SK-N-SH treated with all-trans-retinoic acid at 6 μM for 48 hours (cell line): ENCODE measurements at regions not wholly inside any gene's neighbourhood (a gene's known extent, or its start where the extent isn't known, plus 50 kb on each side); places are given as distances from the start of the nearest gene placed in this dataset.

Source experiments
- ATAC-seq: fragments of 200-7000 bp; cut with Tn5 transposase; 3 replicates; pipeline ENCODE4 v1.9.1; 2020; ENCODE audit warnings: mild to moderate bottlenecking, moderate library complexity
- ARNTL ChIP-seq: fragments of 450-650 bp; formaldehyde crosslinking; IDR thresholded peaks from 2 replicates; pipeline ENCODE4 v1.5.0; 2020; ENCODE audit warnings: low read depth, mild to moderate bottlenecking, moderate library complexity, borderline replicate concordance
- CSDC2 ChIP-seq: fragments of 250-450 bp; sonication (Bioruptor Pico); IDR thresholded peaks from 2 replicates; pipeline ENCODE4 v1.5.0; 2020; ENCODE audit warnings: mild to moderate bottlenecking, moderate library complexity
- CSRNP3 ChIP-seq: fragments of 250-450 bp; sonication (Bioruptor Pico); IDR thresholded peaks from 2 replicates; pipeline ENCODE4 v1.5.1; 2021; ENCODE audit warnings: mild to moderate bottlenecking, moderate library complexity
- ESRRG ChIP-seq: fragments of 250-450 bp; sonication (Bioruptor Pico); IDR thresholded peaks from 2 replicates; pipeline ENCODE4 v1.6.1; 2021; ENCODE audit warnings: mild to moderate bottlenecking
- ISL1 ChIP-seq: fragments of 250-450 bp; sonication (Bioruptor Pico); IDR thresholded peaks from 2 replicates; pipeline ENCODE4 v2.1.2; 2022; ENCODE audit warnings: mild to moderate bottlenecking, moderate library complexity
- OSR1 ChIP-seq: fragments of 250-450 bp; sonication (Bioruptor Pico); IDR thresholded peaks from 2 replicates; pipeline ENCODE4 v1.8.0; 2022; ENCODE audit warnings: moderate library complexity, mild to moderate bottlenecking, inconsistent platforms
- PATZ1 ChIP-seq: fragments of 250-450 bp; sonication (Bioruptor Pico); IDR thresholded peaks from 2 replicates; pipeline ENCODE4 v1.8.0; 2020; ENCODE audit warnings: mild to moderate bottlenecking, moderate library complexity, borderline replicate concordance
- PPARA ChIP-seq: fragments of 250-450 bp; sonication (Bioruptor Pico); IDR thresholded peaks from 2 replicates; pipeline ENCODE4 v1.5.0; 2020; ENCODE audit warnings: mild to moderate bottlenecking, borderline replicate concordance
- SNAI2 ChIP-seq: fragments of 250-450 bp; sonication (Bioruptor Pico); IDR thresholded peaks from 2 replicates; pipeline ENCODE4 v1.5.0; 2020; ENCODE audit warnings: mild to moderate bottlenecking, moderate library complexity
- TCF4 ChIP-seq: fragments of 250-450 bp; sonication (Bioruptor Pico); IDR thresholded peaks from 2 replicates; pipeline ENCODE4 v1.8.0; 2021; ENCODE audit warnings: mild to moderate bottlenecking, moderate library complexity, borderline replicate concordance
- TOX ChIP-seq: fragments of 250-450 bp; sonication (Bioruptor Pico); IDR thresholded peaks from 2 replicates; pipeline ENCODE4 v1.8.0; 2021; ENCODE audit warnings: mild to moderate bottlenecking, moderate library complexity, borderline replicate concordance
- TSHZ2 ChIP-seq: fragments of 250-450 bp; sonication (Bioruptor Pico); IDR thresholded peaks from 2 replicates; pipeline ENCODE4 v1.5.0; 2020; ENCODE audit warnings: mild to moderate bottlenecking, moderate library complexity
- ZC3H10 ChIP-seq: fragments of 250-450 bp; sonication (Bioruptor Pico); IDR thresholded peaks from 2 replicates; pipeline ENCODE4 v1.5.1; 2021; ENCODE audit warnings: mild to moderate bottlenecking, moderate library complexity
- ZFP3 ChIP-seq: fragments of 250-450 bp; sonication (Bioruptor Pico); IDR thresholded peaks from 2 replicates; pipeline ENCODE4 v1.5.0; 2020; ENCODE audit warnings: mild to moderate bottlenecking, moderate library complexity
- ZFP30 ChIP-seq: fragments of 450-650 bp; formaldehyde crosslinking; IDR thresholded peaks from 2 replicates; pipeline ENCODE4 v1.5.0; 2022; ENCODE audit warnings: mild to moderate bottlenecking, moderate library complexity
- ZNF565 ChIP-seq: fragments of 450-650 bp; formaldehyde crosslinking; conservative IDR thresholded peaks from 2 replicates; pipeline ENCODE4 v1.5.0; 2020; ENCODE audit warnings: low read depth, mild to moderate bottlenecking, moderate library complexity
- ZNF70 ChIP-seq: fragments of 450-650 bp; formaldehyde crosslinking; IDR thresholded peaks from 2 replicates; pipeline ENCODE4 v1.5.0; 2020; ENCODE audit warnings: mild to moderate bottlenecking, moderate library complexity
- ZNF8 ChIP-seq: fragments of 450-650 bp; formaldehyde crosslinking; IDR thresholded peaks from 2 replicates; pipeline ENCODE4 v1.5.0; 2020; ENCODE audit warnings: mild to moderate bottlenecking, moderate library complexity

GRCh38 chr17:55961386-55961785, 191.9 kb upstream of the ANKFN1 start:
- ATAC-seq = no peak
- TF ChIP-seq CSRNP3 (CRISPR knock-in tag) (no peak), PATZ1 (CRISPR knock-in tag) (no peak), ZNF70 (no peak), ZC3H10 (no peak), TOX (CRISPR knock-in tag) (no peak), TCF4 (CRISPR knock-in tag) (no peak), ESRRG (CRISPR knock-in tag) (no peak), ISL1 (no peak), CSDC2 (CRISPR knock-in tag) (no peak), ZNF8 (no peak), PPARA (CRISPR knock-in tag) (no peak), SNAI2 (CRISPR knock-in tag) (no peak)

GRCh38 chr17:55962951-55963401, 190.3 kb upstream of the ANKFN1 start:
- no peak for TF ChIP-seq CSDC2 (CRISPR knock-in tag)
- TF ChIP-seq ZNF565 (CRISPR knock-in tag) = no peak
- no peak for TF ChIP-seq ZC3H10
- TF ChIP-seq ZFP3 (CRISPR knock-in tag) = no peak
- TF ChIP-seq TSHZ2 (CRISPR knock-in tag) = no peak
- no peak for TF ChIP-seq TOX (CRISPR knock-in tag)
- TF ChIP-seq ESRRG (CRISPR knock-in tag) = no peak
- TF ChIP-seq TCF4 (CRISPR knock-in tag) = no peak
- no peak for TF ChIP-seq PATZ1 (CRISPR knock-in tag)
- TF ChIP-seq ARNTL (CRISPR knock-in tag) = no peak
- no peak for TF ChIP-seq ZFP30
- TF ChIP-seq PPARA (CRISPR knock-in tag) = no peak
- no peak for ATAC-seq

GRCh38 chr17:55964191-55964590, 189.1 kb upstream of the ANKFN1 start:
- ATAC-seq = no peak
- TF ChIP-seq OSR1 (CRISPR knock-in tag) (no peak), TSHZ2 (CRISPR knock-in tag) (no peak)
